ENCODE measurements at regions not wholly inside any gene's neighbourhood (a gene's known extent, or its start where the extent isn't known, plus 50 kb on each side); places are given as distances from the start of the nearest gene placed in this dataset.

DNA sequence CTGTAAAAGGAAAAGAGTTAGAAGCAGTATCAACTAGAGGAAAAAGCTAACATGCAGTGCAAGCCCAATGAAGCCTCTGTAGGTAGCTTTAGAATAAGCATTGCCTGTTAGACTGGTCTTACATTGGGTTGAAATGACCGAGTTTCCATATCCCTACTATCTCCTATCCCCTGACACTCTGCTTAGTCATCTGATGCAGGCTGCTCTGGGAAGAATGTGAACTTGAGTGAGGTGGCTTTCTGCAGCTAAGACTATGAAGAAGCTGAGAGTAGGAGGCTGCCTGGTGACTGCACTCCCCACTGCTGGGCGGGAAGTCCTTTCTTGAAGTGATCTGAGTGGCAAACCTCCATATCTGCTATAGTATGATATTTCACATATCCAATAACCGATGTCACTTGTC lies 64.7 kb downstream of the OXSM start:
- Histone ChIP-seq H3K9me3 (ENCODE audit: low read length) (no peaks in the 10 kb centered on the region), H3K4me2 (ENCODE audit: low read length) (peak overlapping the region; percentile 79), H3K9ac (ENCODE audit: low read length) (peak overlapping the region; percentile 42), H3K27ac (ENCODE audit: low read length) (peak overlapping the region; percentile 95), H3K4me3 (ENCODE audit: low read length) (peak overlapping the region; percentile 60; the same call in 1 of the 2 replicates), H4K20me1 (ENCODE audit: low read length) (no peaks in the 10 kb centered on the region), H3F3A (ENCODE audit: low read length, unreplicated experiment) (peaks cover 11% of the 10 kb centered on the region), H2AFZ (ENCODE audit: low read length) (peak overlapping the region; percentile 17; the same call in 1 of the 2 replicates), H3K9me2 (replicated peaks; ENCODE audit: low read length) (no peaks in the 10 kb centered on the region), H3K79me2 (ENCODE audit: low read length) (no peaks in the 10 kb centered on the region), H3K4me1 (ENCODE audit: insufficient read depth, low read length) (peaks cover 32% of the 10 kb centered on the region), H3K36me3 (ENCODE audit: low read depth, low read length) (no peaks in the 10 kb centered on the region), H3K27me3 (ENCODE audit: low read length) (no peaks in the 10 kb centered on the region)
- BruUV-seq (replicated peaks), result no TSS peak
- TF ChIP-seq EZH2phosphoT487 (IDR thresholded peaks at IDR 0.05; ENCODE audit: borderline replicate concordance, low read length) (no peak), EZH2 (IDR thresholded peaks at IDR 0.05; ENCODE audit: low read length, unreplicated experiment) (no peak)
- TF ChIP-seq, protein P1, sequence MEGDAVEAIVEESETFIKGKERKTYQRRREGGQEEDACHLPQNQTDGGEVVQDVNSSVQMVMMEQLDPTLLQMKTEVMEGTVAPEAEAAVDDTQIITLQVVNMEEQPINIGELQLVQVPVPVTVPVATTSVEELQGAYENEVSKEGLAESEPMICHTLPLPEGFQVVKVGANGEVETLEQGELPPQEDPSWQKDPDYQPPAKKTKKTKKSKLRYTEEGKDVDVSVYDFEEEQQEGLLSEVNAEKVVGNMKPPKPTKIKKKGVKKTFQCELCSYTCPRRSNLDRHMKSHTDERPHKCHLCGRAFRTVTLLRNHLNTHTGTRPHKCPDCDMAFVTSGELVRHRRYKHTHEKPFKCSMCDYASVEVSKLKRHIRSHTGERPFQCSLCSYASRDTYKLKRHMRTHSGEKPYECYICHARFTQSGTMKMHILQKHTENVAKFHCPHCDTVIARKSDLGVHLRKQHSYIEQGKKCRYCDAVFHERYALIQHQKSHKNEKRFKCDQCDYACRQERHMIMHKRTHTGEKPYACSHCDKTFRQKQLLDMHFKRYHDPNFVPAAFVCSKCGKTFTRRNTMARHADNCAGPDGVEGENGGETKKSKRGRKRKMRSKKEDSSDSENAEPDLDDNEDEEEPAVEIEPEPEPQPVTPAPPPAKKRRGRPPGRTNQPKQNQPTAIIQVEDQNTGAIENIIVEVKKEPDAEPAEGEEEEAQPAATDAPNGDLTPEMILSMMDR (conservative IDR thresholded peaks at IDR 0.05; ENCODE audit: low read depth, low read length), result no peak
- ATAC-seq (peak; percentile 85), DNase-seq (peak; percentile 88)
- intact Hi-C loops (cut with micrococcal nuclease), result loop anchor here (2.0 to 5.0 kb wide), 2 partner anchors 33 to 72 kb away; partner anchors contain the start of gene NGLY1
- POLR2A ChIA-PET (ENCODE audit: unreplicated experiment), result interaction anchor here (0.5 to 1.0 kb wide), 3 partner anchors 15 to 637 kb away, joined by 3 to 4 read pairs (median 3); partner anchors contain the start of gene NGLY1
- CTCF ChIA-PET, result interaction anchor here (0.5 to 1.7 kb wide), 5 partner anchors 23 to 411 kb away, joined by 3 to 12 read pairs (median 4); no protein-coding TSS in a partner anchor

DNA sequence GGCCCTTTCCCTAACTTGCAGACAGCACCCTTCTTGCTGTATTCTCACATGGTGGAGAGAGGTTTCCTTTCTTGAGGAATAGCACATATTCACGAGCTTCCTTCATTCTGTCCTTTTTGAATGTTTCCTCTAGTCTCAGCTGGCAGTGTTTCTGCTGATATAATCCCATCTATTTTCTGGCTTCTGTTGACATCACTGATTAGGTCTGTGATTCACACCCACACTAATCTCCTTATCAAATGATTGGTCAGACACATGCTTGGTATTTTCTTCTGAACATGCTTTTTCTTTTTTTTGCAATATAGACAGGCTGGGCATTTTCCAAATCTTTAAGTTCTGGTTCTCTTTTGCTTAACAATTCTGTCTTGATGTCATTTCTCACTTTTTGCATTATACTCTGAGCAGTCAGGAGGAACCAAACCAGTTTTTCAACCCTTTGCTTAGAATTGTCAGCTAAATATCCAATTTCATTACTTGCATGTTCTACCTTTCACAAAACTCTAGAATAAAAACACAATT lies 65.4 kb downstream of the OXSM start:
- intact Hi-C loops (cut with micrococcal nuclease), result loop anchor here (2.0 kb wide), 1 partner anchor 73 kb away; the partner anchor contains the start of gene NGLY1
- Histone ChIP-seq H3F3A (ENCODE audit: low read length, unreplicated experiment) (peaks cover 11% of the 10 kb centered on the region), H3K9me2 (replicated peaks; ENCODE audit: low read length) (no peaks in the 10 kb centered on the region), H3K27me3 (ENCODE audit: low read length) (no peaks in the 10 kb centered on the region), H3K36me3 (ENCODE audit: low read depth, low read length) (no peaks in the 10 kb centered on the region), H3K27ac (ENCODE audit: low read length) (peak overlapping the region; percentile 95), H3K4me1 (ENCODE audit: insufficient read depth, low read length) (peaks cover 32% of the 10 kb centered on the region), H3K4me2 (ENCODE audit: low read length) (peak overlapping the region; percentile 79), H3K79me2 (ENCODE audit: low read length) (no peaks in the 10 kb centered on the region), H2AFZ (ENCODE audit: low read length) (no peak overlapping the region), H3K9me3 (ENCODE audit: low read length) (no peaks in the 10 kb centered on the region), H4K20me1 (ENCODE audit: low read length) (no peaks in the 10 kb centered on the region), H3K9ac (ENCODE audit: low read length) (no peak overlapping the region; the same call in 1 of the 2 replicates), H3K4me3 (ENCODE audit: low read length) (peak overlapping the region; percentile 60; the same call in 1 of the 2 replicates)
- CTCF ChIA-PET, result interaction anchor here (0.5 to 1.7 kb wide), 5 partner anchors 24 to 327 kb away, joined by 3 to 16 read pairs (median 4); no protein-coding TSS in a partner anchor
- POLR2A ChIA-PET (ENCODE audit: unreplicated experiment), result no interaction called here
- DNase-seq (peak; percentile 54), ATAC-seq (no peak)
- no TSS peak for BruUV-seq (replicated peaks)
- TF ChIP-seq, protein P1 (conservative IDR thresholded peaks at IDR 0.05; ENCODE audit: low read depth, low read length), result no peak
- TF ChIP-seq EZH2phosphoT487 (IDR thresholded peaks at IDR 0.05; ENCODE audit: borderline replicate concordance, low read length) (no peak), EZH2 (IDR thresholded peaks at IDR 0.05; ENCODE audit: low read length, unreplicated experiment) (no peak)
